ENCODE measurements at regions not wholly inside any gene's neighbourhood (a gene's known extent, or its start where the extent isn't known, plus 50 kb on each side); places are given as distances from the start of the nearest gene placed in this dataset.

GRCh38 chr5:68431601-68432337 lies 216.2 kb downstream of the PIK3R1 start:
- peaks cover 1% of the 10 kb centered on the region for H3K36me3 Mint-ChIP-seq (ENCODE audit: insufficient read depth)
- no peaks in the 10 kb centered on the region for H3K27me3 Mint-ChIP-seq
- H3K4me3 Mint-ChIP-seq, result no peak overlapping the region
- ATAC-seq (replicated peaks; ENCODE audit: extremely low read depth, poor library complexity, severe bottlenecking) (no peak), DNase-seq (ENCODE audit: low spot score in 2 of 2) (no peak)
- no peak overlapping the region for H3K27ac Mint-ChIP-seq (ENCODE audit: low read depth)
- H3K4me1 Mint-ChIP-seq, result peaks cover 25% of the 10 kb centered on the region
- H3K9me3 Mint-ChIP-seq, result no peaks in the 10 kb centered on the region

GRCh38 chr5:68432682-68433081 lies 217.1 kb downstream of the PIK3R1 start:
- H3K4me3 Mint-ChIP-seq, result no peak overlapping the region
- H3K36me3 Mint-ChIP-seq (ENCODE audit: insufficient read depth), result peaks cover 1% of the 10 kb centered on the region
- peaks cover 22% of the 10 kb centered on the region for H3K4me1 Mint-ChIP-seq
- no peak for ATAC-seq (replicated peaks; ENCODE audit: extremely low read depth, poor library complexity, severe bottlenecking)
- no peak overlapping the region for H3K27ac Mint-ChIP-seq (ENCODE audit: low read depth)
- DNase-seq (ENCODE audit: low spot score in 2 of 2), result no peak
- no peaks in the 10 kb centered on the region for H3K9me3 Mint-ChIP-seq
- no peaks in the 10 kb centered on the region for H3K27me3 Mint-ChIP-seq

GRCh38 chr5:68433526-68433922 lies 218.0 kb downstream of the PIK3R1 start:
- H3K4me3 Mint-ChIP-seq, result no peak overlapping the region

DNA sequence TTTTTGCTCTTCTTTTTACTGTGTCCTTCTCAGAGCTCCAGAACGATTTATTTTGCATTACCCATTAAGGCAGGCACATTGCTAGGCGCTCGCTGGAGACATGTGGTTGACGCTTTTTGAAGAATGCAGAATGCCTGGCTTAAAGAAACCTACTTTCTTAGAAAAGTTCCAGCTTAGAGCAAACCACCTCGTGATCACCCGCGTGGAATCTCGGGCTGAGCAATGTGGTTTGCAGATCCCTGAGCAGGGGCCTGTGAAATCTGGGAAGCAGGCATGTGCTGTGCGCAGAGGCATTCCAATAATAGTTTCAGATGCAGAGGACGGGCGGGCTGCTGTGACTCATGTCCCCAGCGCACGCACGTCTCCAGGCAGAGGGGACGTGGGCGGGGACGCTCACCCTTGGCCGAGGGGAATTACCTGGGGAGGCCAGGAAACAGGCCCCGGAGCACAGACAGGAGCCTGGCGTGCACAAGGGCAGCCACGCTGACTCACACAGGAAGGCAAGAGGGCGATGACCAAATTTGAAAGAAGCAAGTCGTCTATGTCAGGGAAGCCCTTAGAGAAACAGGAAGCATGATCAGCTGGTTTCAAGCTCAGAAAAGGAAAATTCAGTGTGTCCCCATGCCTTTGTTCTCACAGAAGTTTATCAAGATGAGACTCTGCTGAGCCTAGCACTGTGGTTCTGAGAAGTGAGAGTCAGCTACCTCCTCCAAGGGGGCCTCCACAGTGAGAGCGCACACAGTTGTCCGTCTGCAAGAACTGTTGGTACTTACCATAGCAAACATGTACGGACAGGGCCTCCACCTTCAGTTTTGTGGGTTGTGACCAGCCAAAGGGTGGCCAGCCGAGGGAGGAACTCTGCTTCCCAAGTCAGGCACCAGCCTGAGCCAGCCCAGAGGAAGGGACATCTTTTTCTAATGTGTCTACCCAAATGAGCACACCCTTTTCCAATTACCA lies 218.6 kb downstream of the PIK3R1 start:
- Mint-ChIP-seq H3K36me3 (ENCODE audit: insufficient read depth) (peaks cover 1% of the 10 kb centered on the region), H3K4me1 (peaks cover 22% of the 10 kb centered on the region), H3K27me3 (no peaks in the 10 kb centered on the region), H3K4me3 (peak overlapping the region; percentile 60), H3K27ac (ENCODE audit: low read depth) (peak overlapping the region; percentile 91), H3K9me3 (no peaks in the 10 kb centered on the region)
- peak; percentile 99 for ATAC-seq (replicated peaks; ENCODE audit: extremely low read depth, poor library complexity, severe bottlenecking)
- peak; percentile 57 to 74 for DNase-seq (ENCODE audit: low spot score in 2 of 2)

More at GRCh38 chr5:68433526-68433922, 218.0 kb downstream of the PIK3R1 start:
- Mint-ChIP-seq H3K36me3 (ENCODE audit: insufficient read depth) (peaks cover 1% of the 10 kb centered on the region), H3K4me1 (peaks cover 22% of the 10 kb centered on the region), H3K9me3 (no peaks in the 10 kb centered on the region), H3K27me3 (no peaks in the 10 kb centered on the region), H3K27ac (ENCODE audit: low read depth) (peak overlapping the region; percentile 91)
- no peak for DNase-seq (ENCODE audit: low spot score in 2 of 2)
- ATAC-seq (replicated peaks; ENCODE audit: extremely low read depth, poor library complexity, severe bottlenecking), result no peak

GRCh38 chr5:68435611-68436010 lies 220.1 kb downstream of the PIK3R1 start:
- Mint-ChIP-seq H3K36me3 (ENCODE audit: insufficient read depth) (peaks cover 1% of the 10 kb centered on the region), H3K9me3 (no peaks in the 10 kb centered on the region), H3K4me3 (no peak overlapping the region), H3K4me1 (peaks cover 22% of the 10 kb centered on the region), H3K27ac (ENCODE audit: low read depth) (peak overlapping the region; percentile 91), H3K27me3 (no peaks in the 10 kb centered on the region)
- ATAC-seq (replicated peaks; ENCODE audit: extremely low read depth, poor library complexity, severe bottlenecking), result no peak
- no peak for DNase-seq (ENCODE audit: low spot score in 2 of 2)

- Mint-ChIP-seq H3K27ac (ENCODE audit: low read depth) (no peak overlapping the region), H3K4me1 (peaks cover 34% of the 10 kb centered on the region), H3K27me3 (no peaks in the 10 kb centered on the region), H3K36me3 (ENCODE audit: insufficient read depth) (peaks cover 1% of the 10 kb centered on the region), H3K9me3 (no peaks in the 10 kb centered on the region), H3K4me3 (no peak overlapping the region)
- ATAC-seq (replicated peaks; ENCODE audit: extremely low read depth, poor library complexity, severe bottlenecking) (no peak), DNase-seq (ENCODE audit: low spot score in 2 of 2) (no peak)
Observed at GRCh38 chr5:68436686-68437520, 221.3 kb downstream of the PIK3R1 start.

GRCh38 chr5:68438876-68439275 lies 223.3 kb downstream of the PIK3R1 start:
- ATAC-seq (replicated peaks; ENCODE audit: extremely low read depth, poor library complexity, severe bottlenecking) (no peak), DNase-seq (ENCODE audit: low spot score in 2 of 2) (no peak)
- Mint-ChIP-seq H3K9me3 (no peaks in the 10 kb centered on the region), H3K27ac (ENCODE audit: low read depth) (no peak overlapping the region), H3K36me3 (ENCODE audit: insufficient read depth) (peaks cover 1% of the 10 kb centered on the region), H3K4me3 (no peak overlapping the region), H3K4me1 (peaks cover 29% of the 10 kb centered on the region), H3K27me3 (no peaks in the 10 kb centered on the region)

- H3K27me3 Mint-ChIP-seq, result no peaks in the 10 kb centered on the region
- H3K4me1 Mint-ChIP-seq, result peaks cover 15% of the 10 kb centered on the region
- no peak for ATAC-seq (replicated peaks; ENCODE audit: extremely low read depth, poor library complexity, severe bottlenecking)
- DNase-seq (ENCODE audit: low spot score in 2 of 2), result no peak
- no peaks in the 10 kb centered on the region for H3K9me3 Mint-ChIP-seq
- no peak overlapping the region for H3K4me3 Mint-ChIP-seq
- peaks cover 1% of the 10 kb centered on the region for H3K36me3 Mint-ChIP-seq (ENCODE audit: insufficient read depth)
- no peak overlapping the region for H3K27ac Mint-ChIP-seq (ENCODE audit: low read depth)
Observed at GRCh38 chr5:68440245-68440644, 224.7 kb downstream of the PIK3R1 start.

GRCh38 chr5:68440651-68441050 lies 225.1 kb downstream of the PIK3R1 start:
- ATAC-seq (replicated peaks; ENCODE audit: extremely low read depth, poor library complexity, severe bottlenecking) (no peak), DNase-seq (ENCODE audit: low spot score in 2 of 2) (no peak)
- H3K4me3 Mint-ChIP-seq, result no peak overlapping the region
- H3K4me1 Mint-ChIP-seq, result peaks cover 11% of the 10 kb centered on the region
- no peaks in the 10 kb centered on the region for H3K9me3 Mint-ChIP-seq
- peaks cover 1% of the 10 kb centered on the region for H3K36me3 Mint-ChIP-seq (ENCODE audit: insufficient read depth)
- H3K27me3 Mint-ChIP-seq, result no peaks in the 10 kb centered on the region
- H3K27ac Mint-ChIP-seq (ENCODE audit: low read depth), result no peak overlapping the region

- H3K4me1 Mint-ChIP-seq, result peaks cover 11% of the 10 kb centered on the region
- no peaks in the 10 kb centered on the region for H3K9me3 Mint-ChIP-seq
- H3K4me3 Mint-ChIP-seq, result no peak overlapping the region
- no peaks in the 10 kb centered on the region for H3K27me3 Mint-ChIP-seq
- DNase-seq (ENCODE audit: low spot score in 2 of 2) (no peak), ATAC-seq (replicated peaks; ENCODE audit: extremely low read depth, poor library complexity, severe bottlenecking) (peak; percentile 67)
- no peak overlapping the region for H3K27ac Mint-ChIP-seq (ENCODE audit: low read depth)
- H3K36me3 Mint-ChIP-seq (ENCODE audit: insufficient read depth), result peaks cover 1% of the 10 kb centered on the region
Observed at GRCh38 chr5:68441309-68442073, 225.9 kb downstream of the PIK3R1 start.

DNA sequence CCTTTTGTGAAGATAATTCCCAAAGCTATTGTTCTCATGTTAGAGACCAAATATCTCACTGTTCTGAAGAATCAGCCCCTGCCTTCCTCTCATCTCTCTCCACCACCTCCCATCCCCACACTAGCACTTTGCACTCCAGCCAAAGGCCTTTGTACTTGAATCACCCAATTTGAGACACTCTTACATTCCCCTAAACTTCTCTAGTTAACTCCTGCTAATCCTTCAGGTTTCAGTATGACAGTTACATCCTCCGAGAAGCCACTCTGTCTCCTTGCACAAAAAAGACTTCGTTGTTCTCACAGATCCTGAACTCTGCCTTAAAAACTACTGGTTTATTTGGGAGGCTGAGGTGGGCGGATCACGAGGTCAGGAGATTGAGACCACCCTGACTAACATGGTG lies 227.5 kb downstream of the PIK3R1 start:
- no peak overlapping the region for H3K4me3 Mint-ChIP-seq
- no peaks in the 10 kb centered on the region for H3K9me3 Mint-ChIP-seq
- no peaks in the 10 kb centered on the region for H3K36me3 Mint-ChIP-seq (ENCODE audit: insufficient read depth)
- H3K27me3 Mint-ChIP-seq, result no peaks in the 10 kb centered on the region
- H3K4me1 Mint-ChIP-seq, result peaks cover 11% of the 10 kb centered on the region
- ATAC-seq (replicated peaks; ENCODE audit: extremely low read depth, poor library complexity, severe bottlenecking) (no peak), DNase-seq (ENCODE audit: low spot score in 2 of 2) (no peak)
- H3K27ac Mint-ChIP-seq (ENCODE audit: low read depth), result no peak overlapping the region

DNA sequence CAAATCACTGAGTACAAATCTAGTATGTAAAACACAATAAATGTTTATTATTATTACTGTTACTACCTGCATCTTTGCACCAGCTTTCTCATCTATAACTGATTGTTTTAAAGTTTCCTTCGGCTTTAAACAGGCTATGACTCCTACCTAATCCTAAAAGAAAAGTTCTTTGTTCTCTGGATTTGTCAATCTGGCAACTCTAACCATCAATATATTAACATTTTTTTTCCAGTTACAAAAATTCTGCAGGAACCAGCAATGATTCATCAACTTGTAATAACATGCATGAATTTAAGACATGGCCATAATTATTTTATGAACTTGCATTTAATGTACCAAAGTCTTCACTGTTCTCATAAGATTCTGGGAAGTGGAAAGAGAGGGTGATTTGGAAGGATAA lies 228.5 kb downstream of the PIK3R1 start:
- Mint-ChIP-seq H3K27ac (ENCODE audit: low read depth) (no peak overlapping the region), H3K36me3 (ENCODE audit: insufficient read depth) (no peaks in the 10 kb centered on the region), H3K9me3 (no peaks in the 10 kb centered on the region), H3K4me3 (no peak overlapping the region), H3K27me3 (no peaks in the 10 kb centered on the region), H3K4me1 (peaks cover 11% of the 10 kb centered on the region)
- DNase-seq (ENCODE audit: low spot score in 2 of 2) (no peak), ATAC-seq (replicated peaks; ENCODE audit: extremely low read depth, poor library complexity, severe bottlenecking) (no peak)
